ENCODE measurements at regions not wholly inside any gene's neighbourhood (a gene's known extent, or its start where the extent isn't known, plus 50 kb on each side); places are given as distances from the start of the nearest gene placed in this dataset.
"Not testable (repeated sequence)": the region's sequence is repeated elsewhere in the genome, so short reads cannot be mapped to it uniquely, and the experiment has no call there.

DNA sequence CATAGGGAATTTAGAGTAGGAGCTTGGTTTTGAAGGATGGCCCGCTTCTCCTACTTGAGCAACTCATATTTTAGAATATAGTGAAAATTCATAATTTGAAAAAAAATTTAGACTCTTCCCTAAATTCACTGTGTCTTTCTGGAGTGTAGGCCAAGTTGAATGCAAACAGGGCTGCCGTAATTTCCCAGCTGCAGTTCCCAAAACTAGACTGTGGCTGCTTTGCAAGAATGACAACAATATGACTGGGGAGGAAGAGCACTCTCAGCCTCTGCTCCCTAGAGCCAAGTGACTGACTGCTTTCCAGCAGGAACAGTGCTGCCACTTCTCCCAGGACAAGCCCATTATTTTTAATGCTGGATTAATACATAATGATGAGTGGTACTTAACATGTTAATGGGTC lies 209.0 kb downstream of the RHOU start:
- no peak overlapping the region for H2AFZ ChIP-seq (ENCODE audit: low read length)
- H4K20me1 ChIP-seq (ENCODE audit: insufficient read depth, low read length): no peaks in the 10 kb centered on the region
- no peak overlapping the region for H3K4me3 ChIP-seq (ENCODE audit: low read length)
- H3K79me2 ChIP-seq (ENCODE audit: low read length): no peaks in the 10 kb centered on the region
- TF ChIP-seq, protein P1, sequence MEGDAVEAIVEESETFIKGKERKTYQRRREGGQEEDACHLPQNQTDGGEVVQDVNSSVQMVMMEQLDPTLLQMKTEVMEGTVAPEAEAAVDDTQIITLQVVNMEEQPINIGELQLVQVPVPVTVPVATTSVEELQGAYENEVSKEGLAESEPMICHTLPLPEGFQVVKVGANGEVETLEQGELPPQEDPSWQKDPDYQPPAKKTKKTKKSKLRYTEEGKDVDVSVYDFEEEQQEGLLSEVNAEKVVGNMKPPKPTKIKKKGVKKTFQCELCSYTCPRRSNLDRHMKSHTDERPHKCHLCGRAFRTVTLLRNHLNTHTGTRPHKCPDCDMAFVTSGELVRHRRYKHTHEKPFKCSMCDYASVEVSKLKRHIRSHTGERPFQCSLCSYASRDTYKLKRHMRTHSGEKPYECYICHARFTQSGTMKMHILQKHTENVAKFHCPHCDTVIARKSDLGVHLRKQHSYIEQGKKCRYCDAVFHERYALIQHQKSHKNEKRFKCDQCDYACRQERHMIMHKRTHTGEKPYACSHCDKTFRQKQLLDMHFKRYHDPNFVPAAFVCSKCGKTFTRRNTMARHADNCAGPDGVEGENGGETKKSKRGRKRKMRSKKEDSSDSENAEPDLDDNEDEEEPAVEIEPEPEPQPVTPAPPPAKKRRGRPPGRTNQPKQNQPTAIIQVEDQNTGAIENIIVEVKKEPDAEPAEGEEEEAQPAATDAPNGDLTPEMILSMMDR (IDR thresholded peaks at IDR 0.05; ENCODE audit: low read length): no peak
- TF ChIP-seq EZH2phosphoT487 (IDR thresholded peaks at IDR 0.05; ENCODE audit: low read length) (no peak), EZH2 (optimal IDR thresholded peaks at IDR 0.05; ENCODE audit: low read depth, low read length) (no peak)
- H3K9me2 ChIP-seq (replicated peaks; ENCODE audit: insufficient read depth, low read length): no peaks in the 10 kb centered on the region
- no peak for DNase-seq
- H3K4me2 ChIP-seq (ENCODE audit: low read depth, low read length): no peak overlapping the region
- H3K27ac ChIP-seq (ENCODE audit: low read length): no peak overlapping the region
- H3K27me3 ChIP-seq (replicated peaks; ENCODE audit: insufficient read depth, low read length): no peaks in the 10 kb centered on the region
- H3K9me3 ChIP-seq (replicated peaks; ENCODE audit: insufficient read depth, low read length): no peaks in the 10 kb centered on the region
- H3F3A ChIP-seq (ENCODE audit: insufficient read depth, low read length): no peaks in the 10 kb centered on the region
- H3K36me3 ChIP-seq (replicated peaks; ENCODE audit: insufficient read depth, low read length): no peaks in the 10 kb centered on the region
- no peak overlapping the region for H3K9ac ChIP-seq (ENCODE audit: low read length)
- H3K4me1 ChIP-seq (ENCODE audit: low read length): no peaks in the 10 kb centered on the region

DNA sequence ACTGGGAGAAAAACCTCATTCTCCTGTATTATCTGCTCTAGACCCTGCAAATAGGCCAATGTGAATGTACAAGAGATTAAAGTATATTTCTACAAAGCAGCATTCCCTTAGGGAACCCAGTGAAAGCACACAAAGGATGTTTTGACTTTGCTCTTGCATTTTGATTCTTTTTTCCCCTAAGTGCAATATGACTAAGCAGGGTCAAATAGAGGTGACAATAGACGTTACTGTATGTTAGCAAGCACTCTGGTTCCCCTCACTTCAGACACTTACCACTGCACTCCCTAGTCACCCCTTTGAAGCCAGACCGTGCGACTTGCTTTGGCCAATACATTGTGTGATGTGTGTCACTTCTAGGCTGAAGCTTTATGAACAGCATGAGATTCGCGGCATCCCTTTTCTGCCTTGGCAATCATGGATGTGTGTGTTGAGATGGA lies 209.7 kb downstream of the RHOU start:
- H3K79me2 ChIP-seq (ENCODE audit: low read length): no peaks in the 10 kb centered on the region
- no peak overlapping the region for H3K4me3 ChIP-seq (ENCODE audit: low read length)
- no peak overlapping the region for H3K27ac ChIP-seq (ENCODE audit: low read length)
- no peaks in the 10 kb centered on the region for H3K9me2 ChIP-seq (replicated peaks; ENCODE audit: insufficient read depth, low read length)
- H3K4me2 ChIP-seq (ENCODE audit: low read depth, low read length): no peak overlapping the region
- no peaks in the 10 kb centered on the region for H3K36me3 ChIP-seq (replicated peaks; ENCODE audit: insufficient read depth, low read length)
- TF ChIP-seq EZH2phosphoT487 (IDR thresholded peaks at IDR 0.05; ENCODE audit: low read length): no peak
- TF ChIP-seq, protein P1 (IDR thresholded peaks at IDR 0.05; ENCODE audit: low read length): no peak
- TF ChIP-seq EZH2 (optimal IDR thresholded peaks at IDR 0.05; ENCODE audit: low read depth, low read length): no peak
- no peaks in the 10 kb centered on the region for H3K9me3 ChIP-seq (replicated peaks; ENCODE audit: insufficient read depth, low read length)
- H4K20me1 ChIP-seq (ENCODE audit: insufficient read depth, low read length): no peaks in the 10 kb centered on the region
- H3K4me1 ChIP-seq (ENCODE audit: low read length): no peaks in the 10 kb centered on the region
- no peak for DNase-seq
- H2AFZ ChIP-seq (ENCODE audit: low read length): no peak overlapping the region
- H3F3A ChIP-seq (ENCODE audit: insufficient read depth, low read length): no peaks in the 10 kb centered on the region
- H3K27me3 ChIP-seq (replicated peaks; ENCODE audit: insufficient read depth, low read length): no peaks in the 10 kb centered on the region
- H3K9ac ChIP-seq (ENCODE audit: low read length): no peak overlapping the region

DNA sequence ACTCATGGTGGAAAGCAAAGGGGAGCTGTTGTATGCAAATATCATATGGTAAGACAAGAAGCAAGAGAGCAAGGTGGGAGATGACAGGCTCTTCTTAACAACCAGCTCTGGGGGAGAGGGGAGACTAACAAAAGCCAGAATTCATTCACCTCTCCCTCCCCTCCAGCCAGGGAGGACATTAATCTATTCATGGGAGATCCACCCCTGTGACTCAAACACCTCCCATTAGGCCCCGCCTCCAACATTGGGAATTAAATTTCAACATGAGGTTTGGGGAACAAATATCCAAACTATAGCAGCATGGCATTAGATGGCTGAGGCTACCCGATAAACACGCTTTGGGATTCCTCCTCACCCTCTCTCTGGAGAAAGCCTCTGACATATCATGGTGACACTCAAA lies 210.6 kb downstream of the RHOU start:
- no peak for DNase-seq
- Histone ChIP-seq H3K9me3 (replicated peaks; ENCODE audit: insufficient read depth, low read length) (no peaks in the 10 kb centered on the region), H3K9me2 (replicated peaks; ENCODE audit: insufficient read depth, low read length) (no peaks in the 10 kb centered on the region), H3K27me3 (replicated peaks; ENCODE audit: insufficient read depth, low read length) (no peaks in the 10 kb centered on the region), H4K20me1 (ENCODE audit: insufficient read depth, low read length) (no peaks in the 10 kb centered on the region), H3K79me2 (ENCODE audit: low read length) (no peaks in the 10 kb centered on the region), H3K27ac (ENCODE audit: low read length) (no peak overlapping the region), H3K4me3 (ENCODE audit: low read length) (no peak overlapping the region), H3K4me1 (ENCODE audit: low read length) (no peaks in the 10 kb centered on the region), H3K4me2 (ENCODE audit: low read depth, low read length) (no peak overlapping the region), H2AFZ (ENCODE audit: low read length) (no peak overlapping the region), H3F3A (ENCODE audit: insufficient read depth, low read length) (no peaks in the 10 kb centered on the region), H3K36me3 (replicated peaks; ENCODE audit: insufficient read depth, low read length) (no peaks in the 10 kb centered on the region), H3K9ac (ENCODE audit: low read length) (no peak overlapping the region)
- TF ChIP-seq EZH2phosphoT487 (IDR thresholded peaks at IDR 0.05; ENCODE audit: low read length) (no peak), EZH2 (optimal IDR thresholded peaks at IDR 0.05; ENCODE audit: low read depth, low read length) (no peak)
- TF ChIP-seq, protein P1 (IDR thresholded peaks at IDR 0.05; ENCODE audit: low read length): no peak

DNA sequence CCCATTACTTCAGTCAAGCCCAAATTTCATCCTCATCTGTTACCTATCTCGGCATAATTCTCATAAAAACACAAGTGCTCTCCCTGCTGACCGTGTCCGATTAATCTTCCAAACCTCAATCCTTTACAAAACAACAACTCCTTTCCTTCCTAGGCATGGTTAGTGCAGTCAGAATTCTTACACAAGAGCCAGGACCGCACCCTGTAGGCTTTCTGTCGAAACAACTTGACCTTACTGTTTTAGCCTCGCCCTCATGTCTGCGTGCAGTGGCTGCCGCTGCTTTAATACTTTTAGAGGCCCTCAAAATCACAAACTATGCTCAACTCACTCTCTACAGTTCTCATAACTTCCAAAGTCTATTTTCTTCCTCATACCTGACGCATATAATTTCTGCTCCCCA lies 214.3 kb downstream of the RHOU start:
- H4K20me1 ChIP-seq (ENCODE audit: insufficient read depth, low read length); H3F3A ChIP-seq (ENCODE audit: insufficient read depth, low read length); H3K4me2 ChIP-seq (ENCODE audit: low read depth, low read length); H3K36me3 ChIP-seq (replicated peaks; ENCODE audit: insufficient read depth, low read length); H3K4me1 ChIP-seq (ENCODE audit: low read length); H3K27me3 ChIP-seq (replicated peaks; ENCODE audit: insufficient read depth, low read length); H3K9me2 ChIP-seq (replicated peaks; ENCODE audit: insufficient read depth, low read length); H3K79me2 ChIP-seq (ENCODE audit: low read length); DNase-seq; H3K27ac ChIP-seq (ENCODE audit: low read length); H3K4me3 ChIP-seq (ENCODE audit: low read length); H3K9me3 ChIP-seq (replicated peaks; ENCODE audit: insufficient read depth, low read length); H3K9ac ChIP-seq (ENCODE audit: low read length); H2AFZ ChIP-seq (ENCODE audit: low read length): not testable (repeated sequence)
